ENCODE measurements at regions not wholly inside any gene's neighbourhood (a gene's known extent, or its start where the extent isn't known, plus 50 kb on each side); places are given as distances from the start of the nearest gene placed in this dataset.

DNA sequence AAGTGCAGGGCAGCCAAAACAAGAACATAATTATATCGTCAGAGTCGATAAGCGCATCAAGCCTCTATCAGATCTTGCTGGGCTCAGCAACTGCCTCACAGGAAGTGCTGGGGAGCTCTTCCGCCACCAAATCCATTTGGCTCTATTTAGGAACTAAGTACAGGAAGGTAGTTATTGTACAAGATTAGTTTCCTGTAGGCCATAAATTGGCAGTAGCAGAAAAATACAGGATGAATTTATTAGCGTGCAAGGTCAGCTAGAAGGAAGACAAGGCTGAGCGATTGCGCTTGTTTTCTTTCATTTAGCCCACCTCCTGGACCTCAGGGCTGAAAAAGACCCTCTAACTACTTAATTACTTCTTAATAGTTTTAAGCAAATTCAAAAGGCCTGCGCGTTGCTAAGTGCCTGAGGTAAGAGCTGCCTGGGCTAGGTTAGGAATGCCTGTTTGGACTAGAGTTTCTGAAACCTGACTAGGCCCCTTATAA, 118.5 kb downstream of the IRS2 start:
- H3K27me3 Mint-ChIP-seq = no peaks in the 10 kb centered on the region
- no peaks in the 10 kb centered on the region for H3K27me3 ChIP-seq (ENCODE audit: control insufficient read depth in 1 of 2, insufficient read depth in 2 of 2, low read length in 2 of 2)
- no peaks in the 10 kb centered on the region for H3K4me1 Mint-ChIP-seq (ENCODE audit: low read depth)
- no peaks in the 10 kb centered on the region for H3K36me3 Mint-ChIP-seq (ENCODE audit: low read depth)
- POLR2A ChIA-PET = interaction anchor here (1.2 kb wide), 1 partner anchor 90 kb away, joined by 3 read pairs; no protein-coding TSS in a partner anchor
- ATAC-seq (ENCODE audit: poor library complexity) = no peak
- no peak overlapping the region for H3K4me3 ChIP-seq (ENCODE audit: low read length)
- H3K27ac Mint-ChIP-seq = no peak overlapping the region
- CTCF ChIA-PET = no interaction called here
- H3K4me1 ChIP-seq (ENCODE audit: insufficient read depth, low read length) = no peaks in the 10 kb centered on the region
- no peaks in the 10 kb centered on the region for H3K36me3 ChIP-seq (ENCODE audit: insufficient read depth, low read length)
- no peak overlapping the region for H3K4me3 Mint-ChIP-seq
- no peak overlapping the region for H3K27ac ChIP-seq (ENCODE audit: low read depth in 1 of 2, low read length in 2 of 2)
- no peaks in the 10 kb centered on the region for H3K9me3 ChIP-seq (ENCODE audit: control insufficient read depth in 1 of 2, insufficient read depth in 1 of 2, low read length in 2 of 2)
- intact Hi-C loops (cut with DNase I, micrococcal nuclease) = no loop called here
- DNase-seq = no peak
- no peak for TF ChIP-seq CTCF (IDR thresholded peaks at IDR 0.05)
- no peaks in the 10 kb centered on the region for H3K9me3 Mint-ChIP-seq

DNA sequence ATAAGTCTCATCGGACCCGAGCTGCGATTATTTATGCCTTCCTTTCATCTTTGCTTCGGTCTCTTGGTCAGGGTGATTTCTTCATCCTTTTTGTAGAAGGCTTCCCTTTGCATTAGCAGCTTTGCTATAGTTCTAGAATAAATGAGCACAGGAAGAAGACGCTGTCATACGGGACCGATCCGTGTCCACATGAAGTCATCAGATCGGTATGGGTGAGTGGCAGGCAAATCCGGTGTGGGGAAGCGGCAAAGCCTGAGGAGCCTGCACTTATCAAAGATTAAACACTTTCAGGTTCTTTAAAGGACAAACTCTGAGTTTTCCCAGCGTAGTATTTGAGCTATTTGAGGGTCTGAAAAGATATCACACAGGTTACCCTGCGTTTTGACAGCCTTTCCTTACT, 119.3 kb downstream of the IRS2 start:
- no peaks in the 10 kb centered on the region for H3K36me3 Mint-ChIP-seq (ENCODE audit: low read depth)
- no peak for TF ChIP-seq CTCF (IDR thresholded peaks at IDR 0.05)
- ChIA-PET CTCF (interaction anchor here (0.6 kb wide), 1 partner anchor 307 kb away, joined by 3 read pairs; no protein-coding TSS in a partner anchor), POLR2A (interaction anchor here (1.2 kb wide), 1 partner anchor 89 kb away, joined by 3 read pairs; no protein-coding TSS in a partner anchor)
- no peaks in the 10 kb centered on the region for H3K9me3 Mint-ChIP-seq
- Histone ChIP-seq H3K9me3 (ENCODE audit: control insufficient read depth in 1 of 2, insufficient read depth in 1 of 2, low read length in 2 of 2) (no peaks in the 10 kb centered on the region), H3K27me3 (ENCODE audit: control insufficient read depth in 1 of 2, insufficient read depth in 2 of 2, low read length in 2 of 2) (no peaks in the 10 kb centered on the region), H3K4me1 (ENCODE audit: insufficient read depth, low read length) (no peaks in the 10 kb centered on the region), H3K27ac (ENCODE audit: low read depth in 1 of 2, low read length in 2 of 2) (no peak overlapping the region), H3K36me3 (ENCODE audit: insufficient read depth, low read length) (no peaks in the 10 kb centered on the region), H3K4me3 (ENCODE audit: low read length) (no peak overlapping the region)
- intact Hi-C loops (cut with DNase I, micrococcal nuclease) = no loop called here
- H3K4me1 Mint-ChIP-seq (ENCODE audit: low read depth) = no peaks in the 10 kb centered on the region
- H3K27ac Mint-ChIP-seq = no peak overlapping the region
- H3K27me3 Mint-ChIP-seq = no peaks in the 10 kb centered on the region
- ATAC-seq (ENCODE audit: poor library complexity) (no peak), DNase-seq (no peak)
- H3K4me3 Mint-ChIP-seq = no peak overlapping the region

DNA sequence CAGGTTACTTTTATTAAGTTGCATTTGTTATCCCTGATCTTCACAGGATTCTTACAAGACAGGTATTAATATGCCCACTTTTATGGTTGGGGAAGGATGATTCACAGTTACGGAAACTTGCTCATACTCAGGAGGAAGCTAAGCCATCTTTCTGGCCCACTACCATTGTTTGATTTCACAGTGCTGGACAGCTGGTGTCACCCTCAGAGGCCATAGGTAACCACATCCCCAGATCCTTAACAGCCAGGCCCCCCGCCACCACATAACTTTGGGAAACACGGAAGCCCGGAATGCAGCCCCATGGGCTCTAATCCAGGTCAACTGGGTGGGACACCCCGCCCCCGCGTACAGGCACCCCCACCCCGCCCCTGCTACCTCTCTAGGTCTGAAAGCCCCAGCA, 119.7 kb downstream of the IRS2 start:
- Mint-ChIP-seq H3K9me3 (no peaks in the 10 kb centered on the region), H3K36me3 (ENCODE audit: low read depth) (no peaks in the 10 kb centered on the region), H3K27me3 (no peaks in the 10 kb centered on the region), H3K27ac (no peak overlapping the region), H3K4me1 (ENCODE audit: low read depth) (no peaks in the 10 kb centered on the region), H3K4me3 (no peak overlapping the region)
- no peaks in the 10 kb centered on the region for H3K27me3 ChIP-seq (ENCODE audit: control insufficient read depth in 1 of 2, insufficient read depth in 2 of 2, low read length in 2 of 2)
- DNase-seq = no peak
- intact Hi-C loops (cut with DNase I, micrococcal nuclease) = no loop called here
- H3K27ac ChIP-seq (ENCODE audit: low read depth in 1 of 2, low read length in 2 of 2) = no peak overlapping the region
- no peak for TF ChIP-seq CTCF (IDR thresholded peaks at IDR 0.05)
- CTCF ChIA-PET = interaction anchor here (0.6 kb wide), 1 partner anchor 307 kb away, joined by 3 read pairs; no protein-coding TSS in a partner anchor
- H3K4me1 ChIP-seq (ENCODE audit: insufficient read depth, low read length) = no peaks in the 10 kb centered on the region
- ATAC-seq (ENCODE audit: poor library complexity) = no peak
- H3K9me3 ChIP-seq (ENCODE audit: control insufficient read depth in 1 of 2, insufficient read depth in 1 of 2, low read length in 2 of 2) = no peaks in the 10 kb centered on the region
- POLR2A ChIA-PET = interaction anchor here (1.2 kb wide), 1 partner anchor 88 kb away, joined by 3 read pairs; no protein-coding TSS in a partner anchor
- no peak overlapping the region for H3K4me3 ChIP-seq (ENCODE audit: low read length)
- H3K36me3 ChIP-seq (ENCODE audit: insufficient read depth, low read length) = no peaks in the 10 kb centered on the region

Data from CD4-positive, alpha-beta T cell (primary cell).